Brain microvascular endothelial cell (primary cell): ENCODE measurements at regions not wholly inside any gene's neighbourhood (a gene's known extent, or its start where the extent isn't known, plus 50 kb on each side); places are given as distances from the start of the nearest gene placed in this dataset.
"Not testable (repeated sequence)": the region's sequence is repeated elsewhere in the genome, so short reads cannot be mapped to it uniquely, and the experiment has no call there.

Source experiments
- DNase-seq: peaks from one replicate; pipeline ENCODE4 v3.0.0-alpha.2; 2020
- H3K27ac ChIP-seq: fragments of 250-450 bp; sonication (Bioruptor Pico); 2 replicates; pipeline ENCODE4 v1.5.1; 2020; ENCODE audit warnings: mild to moderate bottlenecking, moderate library complexity
- H3K27me3 ChIP-seq: fragments of 250-450 bp; sonication (Bioruptor Pico); replicated peaks from 2 replicates; pipeline ENCODE4 v1.5.1; 2020; ENCODE audit warnings: mild to moderate bottlenecking
- H3K36me3 ChIP-seq: fragments of 250-450 bp; sonication (Bioruptor Pico); replicated peaks from 2 replicates; pipeline ENCODE4 v1.5.1; 2020; ENCODE audit warnings: mild to moderate bottlenecking
- H3K4me3 ChIP-seq: 2 replicates; pipeline ENCODE4 v1.5.1; 2011; ENCODE audit warnings: low read depth, mild to moderate bottlenecking, control low read depth, low read length, moderate library complexity
- CTCF ChIP-seq: IDR thresholded peaks from 2 replicates; pipeline ENCODE4 v1.5.1; 2011; ENCODE audit warnings: low read depth, mild to moderate bottlenecking, moderate library complexity, low read length, control low read depth, inconsistent platforms; ENCODE audit errors: missing control alignments
- in situ Hi-C: cut with HindIII; loops from 2 replicates; pipeline ENCODE4 v1.10.0; 2017; ENCODE audit warnings: low sequenced_read_pairs, low pct_ligation_motif_present

- Histone ChIP-seq H3K4me3 (no peak overlapping the region), H3K27me3 (no peaks in the 10 kb centered on the region), H3K36me3 (no peaks in the 10 kb centered on the region), H3K27ac (no peak overlapping the region)
- no peak for DNase-seq
- in situ Hi-C loops, result no loop called here
- TF ChIP-seq CTCF, result no peak
Observed at GRCh38 chr7:37594602-37595001, 89.0 kb upstream of the GPR141 start.

- DNase-seq, result no peak
Observed at GRCh38 chr7:37598824-37599223, 84.7 kb upstream of the GPR141 start.

GRCh38 chr7:37601321-37601720 lies 82.2 kb upstream of the GPR141 start:
- Histone ChIP-seq H3K27ac (no peak overlapping the region), H3K27me3 (no peaks in the 10 kb centered on the region), H3K4me3 (no peak overlapping the region), H3K36me3 (no peaks in the 10 kb centered on the region)
- no peak for DNase-seq
- TF ChIP-seq CTCF, result no peak
- in situ Hi-C loops, result no loop called here

More at GRCh38 chr7:37598824-37599223, 84.7 kb upstream of the GPR141 start:
- H3K36me3 ChIP-seq, result no peaks in the 10 kb centered on the region
- TF ChIP-seq CTCF, result no peak
- in situ Hi-C loops, result no loop called here
- no peaks in the 10 kb centered on the region for H3K27me3 ChIP-seq
- H3K27ac ChIP-seq, result no peak overlapping the region
- H3K4me3 ChIP-seq, result no peak overlapping the region

- TF ChIP-seq CTCF, result no peak
- H3K27me3 ChIP-seq, result no peaks in the 10 kb centered on the region
- in situ Hi-C loops, result no loop called here
- no peaks in the 10 kb centered on the region for H3K36me3 ChIP-seq
- no peak overlapping the region for H3K27ac ChIP-seq
- no peak for DNase-seq
- H3K4me3 ChIP-seq, result no peak overlapping the region
Observed at GRCh38 chr7:37604078-37604477, 79.5 kb upstream of the GPR141 start.

GRCh38 chr7:37617406-37617805 lies 66.2 kb upstream of the GPR141 start:
- H3K27ac ChIP-seq, H3K27me3 ChIP-seq, H3K4me3 ChIP-seq, H3K36me3 ChIP-seq, in situ Hi-C loops, DNase-seq: not testable (repeated sequence)

- in situ Hi-C loops, result no loop called here
- H3K27ac ChIP-seq, result no peak overlapping the region
- no peak for TF ChIP-seq CTCF
- DNase-seq, result no peak
- H3K27me3 ChIP-seq, result no peaks in the 10 kb centered on the region
- H3K4me3 ChIP-seq, result no peak overlapping the region
- H3K36me3 ChIP-seq, result no peaks in the 10 kb centered on the region
Observed at GRCh38 chr7:37633048-37633447, 50.5 kb upstream of the GPR141 start.
